HG03139 (cell line): ENCODE measurements at regions not wholly inside any gene's neighbourhood (a gene's known extent, or its start where the extent isn't known, plus 50 kb on each side); places are given as distances from the start of the nearest gene placed in this dataset.
"Not testable (repeated sequence)": the region's sequence is repeated elsewhere in the genome, so short reads cannot be mapped to it uniquely, and the experiment has no call there.

Experiments
- ATAC-seq: cut with Tn5 transposase; IDR thresholded peaks from one replicate; pipeline ENCODE4 v1.9.1; 2021; ENCODE audit not compliant: unreplicated experiment

DNA sequence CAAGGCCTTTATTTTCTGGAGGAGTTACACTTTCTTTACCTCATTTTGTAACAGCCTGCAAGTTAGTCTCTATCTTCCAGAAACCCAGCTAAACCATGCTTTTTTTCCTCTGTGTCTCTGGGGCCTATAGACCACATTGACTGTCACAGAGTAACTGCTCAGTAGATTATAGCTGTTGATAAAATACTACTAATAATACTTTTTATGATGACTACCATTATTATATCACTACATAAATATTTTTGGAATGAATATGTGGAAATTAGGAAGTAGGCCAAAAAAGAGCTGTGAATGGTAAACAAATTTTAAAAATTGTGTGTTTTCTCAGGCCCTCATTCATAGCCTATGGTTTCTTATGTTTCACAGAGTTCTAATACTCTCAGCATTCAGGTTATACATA lies 233.1 kb upstream of the USP24 start:
- ATAC-seq: no peak

DNA sequence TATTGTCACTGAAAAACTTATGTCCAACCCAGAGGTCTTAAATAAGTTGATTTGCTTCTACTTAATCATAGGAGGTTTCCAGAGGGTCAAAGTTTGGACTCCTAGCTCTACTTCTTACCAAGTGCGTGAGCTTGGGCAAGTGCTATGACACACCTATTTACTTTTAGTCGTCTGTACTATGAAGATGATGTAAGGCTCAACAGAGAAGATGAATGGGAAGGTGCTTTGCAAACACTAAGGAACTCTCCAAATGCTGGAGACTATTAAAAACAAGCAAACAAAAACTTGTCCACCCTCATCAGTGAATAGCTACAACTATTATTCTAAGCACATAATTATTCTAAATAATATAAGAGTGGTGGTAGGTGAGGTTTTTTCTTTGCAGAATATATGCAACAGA lies 232.3 kb upstream of the USP24 start:
- no peak for ATAC-seq

DNA sequence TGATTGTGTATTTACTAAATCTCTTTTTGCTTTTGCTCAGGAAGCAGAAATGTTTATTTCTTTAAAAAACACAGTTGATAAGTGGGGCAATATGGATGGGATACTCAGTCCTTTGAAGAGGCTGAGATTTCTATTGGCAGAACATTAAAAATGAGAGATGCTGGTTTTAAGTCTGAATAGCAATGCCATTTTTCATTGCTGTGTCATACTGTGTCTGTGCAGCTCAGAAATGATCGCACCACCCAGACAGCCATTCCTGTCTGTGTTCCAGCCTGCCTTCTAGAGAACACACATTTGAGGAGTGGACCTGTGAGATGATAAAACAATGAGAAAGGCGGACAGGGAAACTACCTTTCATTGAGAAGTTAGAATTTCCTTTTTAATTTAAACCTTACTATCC lies 231.2 kb upstream of the USP24 start:
- no peak for ATAC-seq

DNA sequence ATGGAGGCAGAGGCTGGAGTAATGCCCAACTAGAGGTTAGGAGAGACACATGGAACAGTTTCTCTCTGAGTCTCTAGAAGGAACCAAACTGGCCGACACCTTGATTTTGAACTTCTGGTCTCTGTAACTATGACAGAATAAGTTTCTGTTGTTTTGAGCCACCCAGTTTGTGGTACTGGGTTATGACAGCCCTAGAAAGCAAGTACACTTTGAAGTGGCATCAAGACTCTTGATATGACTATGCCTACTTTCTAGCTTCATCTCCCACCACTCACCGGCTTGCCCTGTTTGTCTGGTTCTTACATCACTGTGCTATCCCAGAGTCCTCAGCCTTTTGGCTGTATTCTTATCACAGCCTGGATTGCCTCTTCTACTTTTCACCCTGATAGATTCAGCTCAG lies 230.3 kb upstream of the USP24 start:
- no peak for ATAC-seq

DNA sequence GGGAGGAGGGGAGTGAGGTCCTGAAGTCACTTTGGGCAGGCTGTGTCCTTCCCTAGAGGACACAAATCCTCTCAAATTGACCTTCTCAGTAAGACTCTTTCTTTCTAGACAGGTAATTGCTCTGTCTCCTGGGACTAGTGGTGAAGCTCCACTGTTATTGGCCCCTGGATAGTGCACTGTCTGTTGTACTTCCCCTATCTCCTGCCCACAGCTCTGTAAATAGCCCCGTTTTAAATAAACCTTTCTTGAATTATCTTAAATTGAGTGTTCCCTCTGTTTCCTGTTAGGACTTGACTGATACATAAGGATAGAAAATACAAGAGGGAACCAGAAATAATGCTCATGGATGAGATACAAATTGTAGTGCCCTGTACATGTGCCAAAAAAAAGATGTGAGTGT lies 229.5 kb upstream of the USP24 start:
- no peak for ATAC-seq

DNA sequence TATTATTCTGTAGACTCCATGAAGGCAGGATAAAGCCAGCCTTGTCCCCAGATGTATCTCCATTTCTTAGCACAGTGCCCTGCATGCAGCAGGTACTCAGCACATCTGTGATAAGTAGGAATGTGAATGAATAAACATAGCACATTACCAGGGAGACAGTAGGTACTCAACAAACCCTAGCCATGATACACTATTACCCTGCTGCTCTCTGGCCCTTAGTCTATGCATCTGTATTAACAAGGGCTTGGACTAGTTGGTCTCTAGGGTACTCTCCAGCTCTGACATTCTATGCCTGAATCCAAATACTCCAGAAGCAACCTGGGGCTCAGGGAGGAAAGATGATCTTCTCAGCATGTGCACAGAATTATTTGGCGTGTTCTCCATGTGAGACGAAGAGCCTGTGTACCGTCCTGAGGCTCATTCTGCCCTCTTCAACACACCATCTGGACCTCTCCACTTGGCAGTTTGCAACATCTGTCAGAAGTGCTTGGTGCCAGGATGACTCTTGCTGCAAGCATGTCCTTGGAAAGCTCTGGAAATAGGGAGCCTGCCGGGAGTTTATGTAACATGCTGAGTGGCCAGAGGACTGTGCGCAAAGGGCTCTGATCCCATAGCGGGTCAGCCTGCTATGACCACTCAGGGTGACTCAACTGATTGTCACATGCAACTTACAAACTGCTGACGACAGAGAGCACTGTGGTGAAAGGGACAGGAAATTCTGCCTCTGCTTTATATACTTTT lies 228.2 kb upstream of the USP24 start:
- ATAC-seq: no peak

DNA sequence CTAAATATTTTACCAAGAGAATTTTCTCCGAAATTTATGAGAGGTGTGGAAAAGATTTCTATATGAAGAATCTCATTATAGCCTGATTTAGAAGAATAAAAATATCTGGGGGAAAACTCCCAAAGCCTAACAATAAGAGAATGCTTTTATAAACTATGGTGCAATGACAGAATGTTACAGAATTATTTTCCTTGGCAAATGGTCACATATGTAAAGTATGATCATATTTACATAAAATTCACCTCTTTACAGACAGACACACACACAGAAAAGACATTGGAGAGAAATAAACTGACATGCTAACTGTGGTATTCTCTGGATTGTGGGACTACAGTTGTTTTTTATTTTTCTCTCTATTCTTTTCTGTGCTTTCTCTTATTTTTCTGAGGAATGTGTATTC lies 226.3 kb upstream of the USP24 start:
- ATAC-seq: no peak

DNA sequence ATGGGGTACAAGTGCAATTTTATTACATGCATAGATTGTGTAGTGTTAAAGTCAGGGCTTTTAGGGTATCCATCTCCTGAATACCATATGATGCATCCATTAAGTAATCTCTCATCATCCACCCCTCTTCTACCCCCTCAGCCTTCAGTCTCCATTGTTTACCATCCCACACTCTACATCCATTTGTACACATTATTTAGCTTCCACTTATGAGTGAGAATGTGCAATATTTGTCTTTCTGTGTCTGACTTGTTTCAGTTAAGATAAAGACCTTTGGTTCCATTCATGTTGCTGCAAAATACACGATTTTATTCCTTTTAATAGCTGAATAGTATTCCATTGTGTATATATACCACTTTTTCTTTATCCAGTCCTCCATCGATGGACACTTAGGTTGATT lies 222.5 kb upstream of the USP24 start:
- no peak for ATAC-seq

DNA sequence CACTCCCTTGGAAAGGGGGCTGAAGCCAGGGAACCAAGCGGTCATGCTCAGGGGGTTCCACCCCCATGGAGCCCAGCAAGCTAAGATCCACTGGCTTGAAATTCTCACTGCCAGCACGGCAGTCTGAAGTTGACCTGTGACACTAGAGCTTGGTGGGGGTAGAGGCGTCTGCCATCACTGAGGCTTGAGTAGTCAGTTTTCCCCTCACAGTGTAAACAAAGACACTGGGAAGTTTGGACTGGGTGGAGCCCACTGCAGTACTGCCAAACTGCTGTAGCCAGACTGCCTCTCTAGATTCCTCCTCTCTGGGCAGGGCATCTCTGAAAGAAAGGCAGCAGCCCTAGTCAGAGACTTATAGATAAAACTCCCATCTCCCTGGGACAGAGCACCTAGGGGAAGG lies 215.6 kb upstream of the USP24 start:
- not testable (repeated sequence) for ATAC-seq

DNA sequence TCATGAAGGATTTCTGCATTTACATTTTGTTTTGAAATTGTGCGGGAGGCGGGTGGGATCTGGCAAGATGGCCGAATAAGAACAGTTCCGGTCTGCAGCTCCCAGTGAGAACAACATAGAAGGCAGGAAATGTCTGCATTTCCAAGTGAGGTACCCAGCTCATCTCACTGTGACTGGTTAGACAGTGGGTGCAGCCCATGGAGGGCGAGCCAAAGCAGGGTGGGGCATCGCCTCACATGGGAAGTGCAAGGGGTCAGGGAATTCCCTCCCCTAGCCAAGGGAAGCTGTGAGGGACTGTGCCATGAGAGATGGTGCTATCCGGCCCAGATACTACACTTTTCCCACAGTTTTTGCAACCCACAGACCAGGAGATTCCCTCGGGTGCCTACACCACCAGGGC lies 215.0 kb upstream of the USP24 start:
- ATAC-seq: not testable (repeated sequence)

DNA sequence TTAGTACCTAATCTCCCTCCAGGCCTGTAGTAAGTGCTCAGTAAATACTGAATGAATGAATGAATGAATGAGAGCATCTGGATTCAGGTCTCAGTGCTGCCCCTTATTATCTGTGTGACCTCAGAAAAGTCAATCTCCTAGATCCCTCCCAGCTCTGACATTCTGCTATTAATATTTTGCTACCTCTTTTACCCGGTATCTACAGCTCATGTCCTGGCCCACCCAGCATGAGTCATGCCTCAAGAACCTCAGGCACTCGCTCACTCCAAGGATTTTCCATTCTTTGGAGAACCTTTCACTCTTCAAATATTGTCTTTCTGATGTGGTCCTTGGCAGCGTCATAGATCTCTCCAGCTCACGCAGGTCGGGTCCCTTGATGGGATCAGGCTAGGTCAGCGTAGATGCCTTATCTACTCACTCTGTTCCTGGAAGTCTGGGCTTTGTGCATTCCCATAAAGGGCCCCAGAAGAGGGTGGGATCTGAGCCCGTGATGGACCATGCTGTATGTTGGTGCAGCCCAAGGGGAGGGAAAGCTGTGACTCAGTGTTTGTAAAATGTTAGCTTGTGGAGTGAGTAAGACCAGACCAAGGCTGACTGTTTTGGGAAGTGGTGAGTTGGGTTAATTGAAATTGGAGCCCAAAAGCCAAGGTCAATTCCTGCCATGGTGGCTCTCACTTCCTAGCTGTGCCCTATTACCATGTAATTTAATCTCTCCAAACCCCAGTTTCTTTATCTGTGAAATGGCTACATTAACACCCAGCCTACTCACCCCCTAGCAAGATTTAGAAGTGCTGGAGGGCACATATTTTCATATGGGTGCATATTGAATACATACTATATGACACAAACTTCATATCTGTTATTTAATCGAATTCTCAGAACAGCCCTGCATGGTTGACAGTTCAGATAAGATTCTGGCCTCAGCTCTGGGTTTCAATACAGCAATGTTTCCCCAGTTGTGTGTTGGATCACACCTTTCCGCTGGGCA lies 214.1 kb upstream of the USP24 start:
- no peak for ATAC-seq

DNA sequence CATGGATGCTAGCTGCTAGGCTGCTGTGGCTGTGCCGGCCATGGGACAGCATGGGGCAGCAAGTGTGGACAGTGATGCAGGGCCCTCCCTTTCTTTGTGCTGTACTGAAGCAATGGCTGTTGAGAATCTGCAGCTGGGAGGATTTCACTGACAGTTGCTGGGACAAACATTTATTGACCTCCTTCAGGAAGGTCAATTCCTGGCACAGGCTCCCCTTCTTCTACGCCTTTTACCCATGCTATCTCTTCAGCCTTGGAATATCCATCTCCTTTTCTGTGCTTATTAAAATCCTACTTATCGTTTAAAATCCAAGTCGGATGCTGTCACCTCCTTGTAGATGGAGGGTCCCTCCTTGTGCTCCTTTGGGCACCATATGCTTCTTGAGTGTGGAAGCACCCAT lies 213.1 kb upstream of the USP24 start:
- no peak for ATAC-seq

DNA sequence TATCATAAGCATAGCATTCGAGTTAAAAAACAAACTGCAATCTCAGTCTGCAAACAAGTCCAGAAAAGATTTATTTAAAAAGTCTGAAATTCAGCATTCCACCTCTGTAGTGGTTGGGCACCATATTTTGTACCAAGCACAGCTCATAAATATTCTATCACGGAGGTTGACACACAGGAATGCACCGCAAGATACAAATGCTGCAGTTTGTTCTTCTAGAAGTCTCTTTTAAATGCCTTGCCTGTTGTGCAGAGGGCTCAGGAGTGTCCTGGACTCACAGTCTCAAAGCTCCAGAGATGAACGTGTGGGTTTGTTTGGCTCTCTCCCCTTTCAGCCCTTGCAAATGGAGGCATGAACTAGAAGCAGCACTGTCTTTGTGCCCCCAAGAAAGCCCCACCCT lies 212.4 kb upstream of the USP24 start:
- ATAC-seq: no peak

DNA sequence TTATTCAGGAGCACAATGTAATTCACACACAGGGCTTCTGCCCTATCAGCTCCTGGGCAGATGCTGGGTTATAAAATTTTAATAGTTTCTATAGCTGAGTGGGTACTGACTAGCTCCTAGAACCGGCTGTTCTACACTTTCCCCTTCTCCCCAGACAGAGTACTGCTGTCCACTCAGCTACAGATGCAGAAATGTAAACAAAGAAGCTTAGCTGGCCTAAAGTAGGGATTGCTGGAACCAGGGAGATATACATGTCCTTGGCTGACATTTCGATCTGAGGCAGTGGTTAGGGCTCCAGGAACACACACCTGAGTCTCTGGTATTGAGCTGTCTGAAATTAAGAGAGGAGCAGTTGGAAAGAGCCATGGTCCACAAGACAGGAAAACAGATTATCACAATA lies 211.5 kb upstream of the USP24 start:
- ATAC-seq: no peak

DNA sequence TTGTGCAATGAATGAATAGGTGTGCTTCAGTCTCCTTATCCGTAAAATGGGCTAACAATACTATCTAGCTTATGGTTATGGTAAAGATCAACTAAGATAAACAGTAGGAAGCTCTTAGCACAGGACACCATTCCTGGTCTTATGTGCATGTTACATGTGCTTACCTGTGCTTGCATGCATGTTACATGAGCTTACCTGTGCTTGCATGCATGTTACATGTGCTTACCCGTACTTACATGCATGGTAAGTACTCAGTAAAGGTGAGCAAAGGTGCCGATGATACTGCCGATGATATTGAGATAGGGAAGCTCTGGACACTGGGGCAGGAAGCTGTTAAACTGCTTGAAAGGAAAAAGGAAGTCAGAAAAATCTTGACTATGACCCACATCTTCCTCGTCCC lies 211.0 kb upstream of the USP24 start:
- ATAC-seq: no peak

DNA sequence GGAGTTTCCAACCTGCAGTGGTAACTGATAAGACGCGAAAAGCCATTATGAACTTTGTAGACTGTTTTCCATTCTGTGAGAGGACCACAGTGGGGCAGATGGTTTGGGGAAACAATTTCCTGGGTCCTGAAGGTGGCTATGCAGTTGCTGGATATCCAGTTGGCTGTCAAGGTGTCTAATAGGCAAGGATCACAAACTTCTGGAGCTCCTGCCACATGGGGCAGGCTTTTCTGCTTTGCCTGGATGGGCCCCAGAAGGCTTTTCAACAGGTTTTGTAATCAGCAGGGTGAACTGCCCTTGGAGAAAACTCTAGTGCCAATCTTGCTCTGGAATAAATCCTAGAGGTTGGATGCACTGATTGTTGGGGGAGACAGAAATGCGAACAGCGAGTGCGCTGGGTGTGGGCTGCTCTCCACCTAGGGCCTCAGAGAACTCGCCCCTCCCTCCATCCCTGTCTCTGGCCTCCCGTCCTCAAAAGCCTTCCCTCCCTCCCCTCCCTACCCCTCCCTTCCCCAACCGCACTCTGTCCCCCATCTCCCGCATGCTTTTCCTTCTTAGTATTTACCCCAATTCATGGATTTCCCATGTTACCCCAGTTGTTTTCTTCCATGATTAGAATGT lies 210.3 kb upstream of the USP24 start:
- no peak for ATAC-seq

DNA sequence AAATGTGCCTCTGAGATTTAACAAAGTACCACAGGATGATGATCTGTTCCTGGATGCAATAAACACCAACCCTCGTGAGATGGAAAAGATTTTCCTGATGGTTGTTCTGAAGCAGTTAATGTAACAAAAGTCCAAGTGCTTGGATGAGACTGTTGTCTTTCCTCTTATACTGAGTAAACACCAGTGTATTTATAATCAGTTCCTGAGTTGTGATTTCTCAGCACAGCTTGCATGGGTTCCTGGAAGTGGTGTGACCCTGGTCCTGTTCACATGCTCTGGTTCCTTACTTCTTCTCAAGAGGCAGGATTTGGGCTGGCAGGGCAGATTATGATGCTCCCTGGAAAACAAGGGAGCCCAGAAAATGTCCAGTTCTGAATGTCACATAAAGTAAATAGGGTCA lies 208.2 kb upstream of the USP24 start:
- no peak for ATAC-seq

DNA sequence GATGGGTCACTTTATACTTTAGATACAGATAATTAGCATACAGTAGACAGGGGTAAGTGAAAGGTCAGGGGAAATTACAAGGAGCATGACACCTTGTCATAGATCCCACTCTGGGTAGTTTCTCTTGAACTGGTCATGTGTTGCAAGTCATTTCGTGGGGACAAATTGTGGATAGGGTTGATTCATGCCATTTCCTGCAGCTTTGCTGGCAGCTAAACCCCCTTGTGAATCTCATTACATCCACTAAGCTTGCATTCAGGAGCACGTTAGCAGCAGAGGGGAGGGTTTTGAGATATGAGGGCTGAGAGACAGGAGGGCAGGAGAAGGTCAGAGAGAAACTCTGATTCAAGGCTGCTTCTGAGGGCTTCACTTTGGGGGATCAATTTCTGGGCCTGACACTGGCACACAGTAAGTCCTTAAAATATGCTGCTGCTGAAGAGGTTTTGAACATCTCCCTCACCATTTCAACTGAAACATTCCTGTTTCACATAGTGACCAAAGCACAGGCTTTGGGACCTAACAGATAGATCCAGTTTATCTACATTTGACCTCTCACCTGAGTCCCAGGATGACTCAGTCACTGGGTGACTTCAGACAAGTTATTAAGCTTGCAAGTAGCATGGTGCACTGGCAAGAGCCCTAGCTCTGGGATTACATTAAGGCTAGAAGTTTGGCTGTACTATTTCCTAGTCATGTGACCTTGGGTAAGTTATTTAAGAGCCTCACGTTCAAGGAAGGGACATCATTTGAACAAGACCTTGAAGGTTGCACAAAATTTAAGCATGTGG lies 206.0 kb upstream of the USP24 start:
- no peak for ATAC-seq

DNA sequence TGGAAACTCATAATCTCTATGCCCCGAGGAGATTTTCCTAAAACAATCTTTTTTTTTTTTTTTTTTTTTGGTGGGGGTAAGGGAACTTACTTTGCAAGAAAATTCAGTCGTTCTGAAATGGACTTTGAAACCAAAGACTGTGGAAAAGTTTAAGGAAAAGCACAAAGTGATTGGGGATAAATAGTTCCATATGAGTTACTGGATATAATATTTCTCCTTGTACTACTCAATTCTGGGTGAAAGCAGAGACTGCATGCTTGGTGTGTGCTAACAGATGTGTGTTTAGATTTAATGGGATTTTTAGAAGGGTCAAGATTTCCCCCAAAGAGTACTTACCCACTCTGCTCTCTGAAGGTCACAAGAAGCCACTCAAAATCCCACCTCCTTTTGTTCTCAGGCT lies 204.9 kb upstream of the USP24 start:
- no peak for ATAC-seq

DNA sequence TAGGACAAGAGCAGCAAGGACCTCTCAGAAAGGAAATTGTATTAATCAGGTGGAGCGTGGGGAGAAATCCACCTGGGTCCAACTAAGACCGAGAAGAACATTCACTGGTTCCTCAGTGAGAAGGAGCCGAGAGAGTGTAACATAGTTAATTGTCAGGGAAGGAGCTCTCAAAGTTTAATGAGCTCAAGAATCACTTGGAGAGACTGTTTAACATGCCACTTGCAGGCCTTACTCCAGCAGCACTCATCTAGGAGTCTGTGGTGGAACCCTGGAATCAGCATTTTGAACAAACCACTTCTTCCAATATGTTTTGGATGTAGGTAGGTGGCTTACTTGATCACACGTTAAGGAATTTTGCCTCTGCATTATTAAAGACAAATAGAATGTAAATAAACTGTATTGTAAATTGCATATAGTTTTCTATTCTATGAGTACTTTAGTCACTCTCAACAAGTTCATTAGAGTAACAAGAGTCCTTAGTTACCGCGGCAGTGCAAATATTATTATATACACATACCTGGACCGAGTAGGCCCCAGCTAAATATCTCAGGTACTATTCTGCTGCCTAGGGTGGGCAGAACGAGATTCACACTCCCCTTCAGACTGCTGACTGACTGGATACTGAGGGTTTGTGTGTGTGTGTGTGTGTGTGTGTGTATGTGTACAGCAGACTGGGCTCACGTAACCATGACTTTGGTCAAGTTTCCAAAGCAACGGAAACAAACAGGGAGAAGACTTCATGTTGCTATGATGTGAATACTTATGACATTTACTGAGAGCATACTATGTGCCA lies 203.2 kb upstream of the USP24 start:
- ATAC-seq: no peak
